Skin epidermis (tissue), 12 donors: ENCODE measurements at regions not wholly inside any gene's neighbourhood (a gene's known extent, or its start where the extent isn't known, plus 50 kb on each side); places are given as distances from the start of the nearest gene placed in this dataset.
"Not testable (repeated sequence)": the region's sequence is repeated elsewhere in the genome, so short reads cannot be mapped to it uniquely, and the experiment has no call there.

Experiments used
- H3K27ac ChIP-seq, 21 experiments: fragments of 200-600 bp; sonication (generic) in 11 of 21; one replicate each; pipeline ENCODE4 v1.5.0; 2020; ENCODE audit warnings: mild to moderate bottlenecking in 3 of 21, inconsistent platforms in 2 of 21, moderate library complexity in 2 of 21
- H3K4me3 ChIP-seq, 7 experiments: fragments of 200-600 bp; sonication (generic) in 2 of 7; one replicate each; pipeline ENCODE4 v1.5.0; 2020; ENCODE audit warnings: inconsistent platforms in 2 of 7, mild to moderate bottlenecking in 2 of 7, moderate library complexity in 1 of 7

DNA sequence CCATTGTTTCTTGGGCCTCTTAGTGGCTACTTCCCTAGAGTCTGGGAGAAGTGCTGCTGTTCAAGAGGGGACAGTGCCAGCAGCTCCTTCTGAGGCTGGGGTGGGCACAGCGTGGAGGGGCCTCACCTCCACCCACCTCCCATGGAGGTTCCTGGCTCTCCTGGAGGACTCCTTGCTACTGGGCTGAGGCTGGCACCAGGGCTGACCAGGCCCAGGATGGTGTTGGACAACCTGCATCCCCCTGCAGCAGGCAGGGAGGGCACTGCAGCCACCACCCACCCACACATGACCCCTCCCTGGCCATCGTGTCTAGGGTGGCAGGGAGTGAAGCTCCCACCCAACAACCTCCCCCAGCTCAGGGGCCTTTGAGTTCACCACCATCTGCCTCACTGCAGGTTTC is 1549.3 kb upstream of the USP9Y start:
- not testable (repeated sequence) for H3K4me3 ChIP-seq, H3K27ac ChIP-seq

GRCh38 chrY:11156100-11156499 is 1544.9 kb upstream of the USP9Y start:
- H3K27ac ChIP-seq, H3K4me3 ChIP-seq: not testable (repeated sequence)

DNA sequence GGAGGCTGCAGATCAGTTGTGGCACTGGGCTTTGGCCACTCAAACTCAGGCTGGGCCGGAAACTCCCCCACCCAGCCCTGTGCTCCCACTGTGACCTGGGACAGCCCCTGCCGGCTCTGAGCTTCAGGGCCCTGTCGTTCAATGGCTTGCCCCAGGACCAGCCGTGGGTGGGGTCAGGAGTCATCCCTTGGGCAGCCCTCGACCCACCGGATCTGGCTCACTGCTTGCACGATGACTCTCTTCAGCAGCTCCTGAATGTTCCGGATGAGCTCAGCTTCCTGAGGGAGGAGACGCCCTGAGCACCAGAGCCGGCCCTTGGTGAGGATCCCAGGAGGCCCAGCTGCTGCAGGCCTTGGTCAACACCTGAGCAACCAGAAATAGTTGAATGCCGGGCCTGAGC is 1544.2 kb upstream of the USP9Y start:
- H3K27ac ChIP-seq, H3K4me3 ChIP-seq: not testable (repeated sequence)

DNA sequence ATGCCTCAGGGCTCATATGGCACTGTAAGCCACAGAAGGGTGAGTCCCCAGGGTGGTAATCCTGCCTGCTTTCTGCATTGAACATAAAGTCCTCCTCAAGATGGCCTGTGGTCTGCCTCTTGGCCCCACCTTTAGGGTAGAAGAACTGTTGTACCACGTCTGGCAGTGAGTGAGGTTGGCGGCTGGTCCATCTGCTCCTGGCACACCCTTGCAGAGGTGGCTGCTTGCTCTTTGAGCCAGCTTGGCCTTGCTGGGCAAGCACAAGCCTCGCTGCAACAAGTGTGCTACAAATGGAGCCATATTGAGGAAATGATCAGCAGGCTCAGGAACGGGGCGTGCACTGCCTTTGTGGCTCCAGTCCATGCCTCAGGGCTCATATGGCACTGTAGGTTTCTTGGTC is 1524.0 kb upstream of the USP9Y start:
- not testable (repeated sequence) for H3K27ac ChIP-seq, H3K4me3 ChIP-seq

GRCh38 chrY:11201133-11201532 is 1499.9 kb upstream of the USP9Y start:
- H3K4me3 ChIP-seq: not testable (repeated sequence)

GRCh38 chrY:11214851-11215250 is 1486.2 kb upstream of the USP9Y start:
- peak overlapping the region in 3 of 7 experiments; percentile 18 to 53 (median 48) for H3K4me3 ChIP-seq
- H3K27ac ChIP-seq: peak overlapping the region in 2 of 21 experiments; percentile 60 to 77

More at GRCh38 chrY:11201133-11201532, 1499.9 kb upstream of the USP9Y start:
- not testable (repeated sequence) for H3K27ac ChIP-seq
